Stomach (tissue), 8 donors: ENCODE measurements at regions not wholly inside any gene's neighbourhood (a gene's known extent, or its start where the extent isn't known, plus 50 kb on each side); places are given as distances from the start of the nearest gene placed in this dataset.

Experiments
- DNase-seq, 2 donors: peaks; one replicate each; pipeline versions ENCODE4 v3.0.0 to v3.0.0-alpha.2; 2013 to 2019
- H3K27ac ChIP-seq, 5 donors: fragments of 200-600 bp in 4 of 5; sonication (generic) in 4 of 5; one replicate each; pipeline ENCODE4 v1.5.1; 2013 to 2019; ENCODE audit warnings: mild to moderate bottlenecking in 1 of 5, moderate library complexity in 1 of 5
- H3K27me3 ChIP-seq, 3 donors: fragments of 200-600 bp; sonication (generic); one replicate each; pipeline ENCODE4 v1.5.1; 2017 to 2019; ENCODE audit warnings: mixed run types in 1 of 3
- H3K36me3 ChIP-seq, 4 donors: fragments of 200-600 bp; sonication (generic); 1 replicate in 3 of 4; 2 replicates in 1 of 4; pipeline ENCODE4 v1.5.1; 2016 to 2019
- H3K4me1 ChIP-seq, 4 donors: fragments of 200-600 bp; sonication (generic); one replicate each; pipeline ENCODE4 v1.5.1; 2016 to 2019
- H3K4me3 ChIP-seq, 4 donors: fragments of 200-600 bp; sonication (generic) in 3 of 4; one replicate each; pipeline ENCODE4 v1.5.1; 2016 to 2019; ENCODE audit warnings: mild to moderate bottlenecking in 1 of 4
- H3K9me3 ChIP-seq, 4 donors: fragments of 200-600 bp; sonication (generic); one replicate each; pipeline ENCODE4 v1.5.1; 2016 to 2019
- CTCF ChIP-seq, 7 experiments: fragments of 450-650 bp in 4 of 7; fragments of 200-600 bp in 3 of 7; sonication (generic) in 3 of 7; IDR thresholded peaks; one replicate each; pipeline ENCODE4 v1.5.1; 2016 to 2019; ENCODE audit warnings: antibody characterized with exemption in 7 of 7, control low read depth in 2 of 7, mild to moderate bottlenecking in 1 of 7
- EP300 ChIP-seq: sonication (generic); formaldehyde crosslinking; IDR thresholded peaks from one replicate; pipeline ENCODE4 v1.6.1; 2017; ENCODE audit warnings: antibody characterized with exemption
- POLR2A ChIP-seq, 4 donors: fragments of 450-650 bp; IDR thresholded peaks; one replicate each; pipeline ENCODE4 v1.6.1; 2016; ENCODE audit warnings: antibody characterized with exemption in 4 of 4, control low read depth in 2 of 4, mild to moderate bottlenecking in 1 of 4, moderate library complexity in 1 of 4
- POLR2AphosphoS5 ChIP-seq, 3 donors: sonication (generic); formaldehyde crosslinking; IDR thresholded peaks; one replicate each; pipeline ENCODE4 v1.6.1; 2016; ENCODE audit warnings: antibody characterized with exemption in 3 of 3
- WGBS, 5 donors: extraction: QIAGEN DNeasy Blood & Tissue Kit in 3 of 5; methylation state at CpG; one replicate each; pipeline versions ENCODE4 v1.1.5 to v1.1.7; 2013 to 2018; 5-methylcytosine and 5-hydroxymethylcytosine counted together
- intact Hi-C: fragments of 100-400 bp; cut with DNase I; formaldehyde crosslinking; loops from one replicate; pipeline ENCODE4 v1.15.1; 2023; ENCODE audit warnings: low total_unique reads
- donor health status: healthy with polysubstance abuse.
- donor health status: Bipolar disorder and iron deficiency.
- donor health status: healthy.

- Histone ChIP-seq H3K4me1 (peaks cover 0 to 12% (median 2%) of the 10 kb centered on the region in 4 donors), H3K36me3 (no peaks in the 10 kb centered on the region), H3K9me3 (no peaks in the 10 kb centered on the region), H3K4me3 (no peak overlapping the region), H3K27ac (no peak overlapping the region), H3K27me3 (no peaks in the 10 kb centered on the region)
- no peak for TF ChIP-seq POLR2AphosphoS5 (IDR thresholded peaks at IDR 0.05)
- TF ChIP-seq EP300: no peak
- WGBS, 5 donors: 56 to 87% (median 75%) methylated on average over 5 of the region's 5 CpGs
- intact Hi-C loops: no loop called here
- no peak for DNase-seq
Measured at GRCh38 chr11:128388206-128388815, 199.0 kb downstream of the ETS1 start.

GRCh38 chr11:128379587-128380580 is 207.5 kb downstream of the ETS1 start:
- intact Hi-C loops: no loop called here
- H3K27ac ChIP-seq: no peak overlapping the region
- H3K9me3 ChIP-seq: peaks cover 0 to 7% (median 0%) of the 10 kb centered on the region in 4 donors
- H3K27me3 ChIP-seq: no peaks in the 10 kb centered on the region
- H3K36me3 ChIP-seq: no peaks in the 10 kb centered on the region
- no peak overlapping the region for H3K4me3 ChIP-seq
- DNase-seq: no peak
- no peak for TF ChIP-seq POLR2A (IDR thresholded peaks at IDR 0.05)
- TF ChIP-seq POLR2AphosphoS5 (IDR thresholded peaks at IDR 0.05): no peak
- TF ChIP-seq CTCF (IDR thresholded peaks at IDR 0.05): no peak
- no peak for TF ChIP-seq EP300
- H3K4me1 ChIP-seq: no peaks in the 10 kb centered on the region
- WGBS, 5 donors: 63 to 72% (median 67%) methylated on average over 3 of the region's 3 CpGs

GRCh38 chr11:128375961-128376360 is 211.4 kb downstream of the ETS1 start:
- no peaks in the 10 kb centered on the region for H3K27me3 ChIP-seq
- no peaks in the 10 kb centered on the region for H3K4me1 ChIP-seq
- DNase-seq: no peak
- peaks cover 0 to 4% (median 0%) of the 10 kb centered on the region in 4 donors for H3K9me3 ChIP-seq
- H3K27ac ChIP-seq: no peak overlapping the region
- intact Hi-C loops: no loop called here
- no peaks in the 10 kb centered on the region for H3K36me3 ChIP-seq
- 0 to 12% (median 3%) methylated on average over 1 of the region's 1 CpG for WGBS, 5 donors
- TF ChIP-seq CTCF (IDR thresholded peaks at IDR 0.05): no peak
- TF ChIP-seq EP300: no peak
- TF ChIP-seq POLR2A (IDR thresholded peaks at IDR 0.05): no peak
- no peak for TF ChIP-seq POLR2AphosphoS5 (IDR thresholded peaks at IDR 0.05)
- no peak overlapping the region for H3K4me3 ChIP-seq

GRCh38 chr11:128374026-128374425 is 213.3 kb downstream of the ETS1 start:
- no peaks in the 10 kb centered on the region for H3K4me1 ChIP-seq
- H3K36me3 ChIP-seq: no peaks in the 10 kb centered on the region
- H3K9me3 ChIP-seq: peaks cover 0 to 4% (median 0%) of the 10 kb centered on the region in 4 donors
- no peak overlapping the region for H3K4me3 ChIP-seq
- no peaks in the 10 kb centered on the region for H3K27me3 ChIP-seq
- no peak for DNase-seq
- intact Hi-C loops: no loop called here
- H3K27ac ChIP-seq: no peak overlapping the region
- 70 to 76% (median 75%) methylated on average over 3 of the region's 3 CpGs for WGBS, 5 donors
- TF ChIP-seq EP300: no peak
- no peak for TF ChIP-seq POLR2AphosphoS5 (IDR thresholded peaks at IDR 0.05)
- TF ChIP-seq POLR2A (IDR thresholded peaks at IDR 0.05): no peak

- H3K9me3 ChIP-seq: no peaks in the 10 kb centered on the region
- no peak for DNase-seq
- no peak for TF ChIP-seq EP300
- TF ChIP-seq CTCF (IDR thresholded peaks at IDR 0.05): no peak
- TF ChIP-seq POLR2A (IDR thresholded peaks at IDR 0.05): no peak
- no peak for TF ChIP-seq POLR2AphosphoS5 (IDR thresholded peaks at IDR 0.05)
- 94 to 100% (median 96%) methylated on average over 1 of the region's 1 CpG for WGBS, 5 donors
- H3K27ac ChIP-seq: no peak overlapping the region
- no peak overlapping the region for H3K4me3 ChIP-seq
- H3K27me3 ChIP-seq: no peaks in the 10 kb centered on the region
- no peaks in the 10 kb centered on the region for H3K4me1 ChIP-seq
- H3K36me3 ChIP-seq: no peaks in the 10 kb centered on the region
- intact Hi-C loops: no loop called here
Measured at GRCh38 chr11:128372977-128373376, 214.4 kb downstream of the ETS1 start.
